Hematopoietic multipotent progenitor cell treated with erythropoietin and hydrocortisone succinate and interleukin-3 and kit ligand, for 17 days (in vitro differentiated cells): ENCODE measurements at regions not wholly inside any gene's neighbourhood (a gene's known extent, or its start where the extent isn't known, plus 50 kb on each side); places are given as distances from the start of the nearest gene placed in this dataset.
"Not testable (repeated sequence)": the region's sequence is repeated elsewhere in the genome, so short reads cannot be mapped to it uniquely, and the experiment has no call there.

Source experiments
- DNase-seq: peaks from one replicate; pipeline ENCODE4 v3.0.0-alpha.2; 2015; ENCODE audit warnings: low spot score

DNA sequence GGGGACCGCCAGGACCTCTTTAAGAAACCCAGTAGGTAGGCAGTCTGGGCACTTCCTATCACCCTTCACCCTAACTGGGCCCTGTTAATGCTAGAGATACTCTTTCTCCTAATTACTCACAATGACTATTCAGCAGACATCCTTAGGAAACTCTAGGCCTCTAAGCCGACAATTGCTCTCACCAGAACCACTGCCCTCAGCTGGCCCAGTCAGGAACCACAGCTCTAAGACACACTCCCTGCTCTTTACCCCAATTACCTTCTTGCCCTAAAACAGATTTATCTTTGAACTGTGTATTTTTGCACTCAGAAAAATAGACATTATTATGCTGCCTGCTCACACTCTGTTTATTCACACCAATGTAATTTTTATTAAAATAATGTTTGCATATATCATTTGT is 432.6 kb upstream of the SLC30A5 start:
- peak; percentile 51 for DNase-seq

DNA sequence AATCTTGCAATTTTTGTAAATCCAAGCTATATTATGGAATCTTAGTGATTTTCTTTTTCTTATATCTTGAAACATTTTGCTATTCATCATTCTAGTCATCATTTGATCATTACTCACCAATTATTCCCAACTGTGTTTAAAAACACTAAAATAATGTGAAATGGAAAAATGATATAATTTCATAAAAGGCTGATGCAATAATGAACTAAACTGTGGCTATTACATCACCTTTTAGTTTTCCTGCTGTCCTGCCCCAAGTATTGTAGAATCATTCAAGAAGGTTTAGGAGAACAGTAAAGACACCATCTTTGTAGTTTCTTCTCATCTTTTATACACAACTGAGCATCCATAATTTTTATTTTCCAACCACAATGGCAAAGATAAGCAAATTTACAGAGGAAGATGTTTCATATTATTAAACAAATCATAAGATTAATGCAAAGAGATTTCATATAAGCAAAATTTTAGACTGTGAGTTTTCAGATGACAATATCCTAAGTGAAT is 431.0 kb upstream of the SLC30A5 start:
- DNase-seq, result no peak

DNA sequence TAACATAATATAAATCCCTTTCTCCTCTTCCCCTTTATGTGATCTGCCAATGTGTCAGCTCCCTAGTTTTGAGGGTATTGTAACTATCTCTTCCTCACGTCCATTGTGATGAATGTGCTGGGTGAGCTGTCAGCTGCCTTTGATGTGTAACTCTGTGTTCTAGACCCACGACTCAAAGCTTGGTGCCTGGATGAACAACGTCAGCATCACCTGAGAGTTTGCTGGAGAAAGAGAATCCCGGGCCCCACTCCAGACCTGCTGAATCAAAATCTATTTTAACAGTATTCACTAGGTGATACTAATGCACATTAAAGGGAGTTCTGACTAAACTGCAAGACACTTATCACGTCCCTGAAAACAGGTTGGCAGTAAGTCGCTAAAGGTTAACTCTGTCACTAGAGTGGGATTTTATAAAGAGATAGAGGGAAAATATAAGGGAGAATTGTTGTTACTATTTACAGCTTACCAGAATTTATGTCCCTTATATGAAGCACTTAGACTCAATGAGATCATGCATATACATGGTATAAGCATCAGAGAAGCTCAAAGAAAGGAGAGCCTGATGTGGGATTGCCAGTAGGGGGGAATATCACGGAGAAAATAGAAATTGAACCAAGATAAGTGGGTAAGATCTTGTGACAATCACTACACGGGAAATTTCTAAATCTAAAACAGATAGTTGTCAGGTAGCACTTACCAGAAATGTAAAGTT is 423.8 kb upstream of the SLC30A5 start:
- DNase-seq, result no peak

DNA sequence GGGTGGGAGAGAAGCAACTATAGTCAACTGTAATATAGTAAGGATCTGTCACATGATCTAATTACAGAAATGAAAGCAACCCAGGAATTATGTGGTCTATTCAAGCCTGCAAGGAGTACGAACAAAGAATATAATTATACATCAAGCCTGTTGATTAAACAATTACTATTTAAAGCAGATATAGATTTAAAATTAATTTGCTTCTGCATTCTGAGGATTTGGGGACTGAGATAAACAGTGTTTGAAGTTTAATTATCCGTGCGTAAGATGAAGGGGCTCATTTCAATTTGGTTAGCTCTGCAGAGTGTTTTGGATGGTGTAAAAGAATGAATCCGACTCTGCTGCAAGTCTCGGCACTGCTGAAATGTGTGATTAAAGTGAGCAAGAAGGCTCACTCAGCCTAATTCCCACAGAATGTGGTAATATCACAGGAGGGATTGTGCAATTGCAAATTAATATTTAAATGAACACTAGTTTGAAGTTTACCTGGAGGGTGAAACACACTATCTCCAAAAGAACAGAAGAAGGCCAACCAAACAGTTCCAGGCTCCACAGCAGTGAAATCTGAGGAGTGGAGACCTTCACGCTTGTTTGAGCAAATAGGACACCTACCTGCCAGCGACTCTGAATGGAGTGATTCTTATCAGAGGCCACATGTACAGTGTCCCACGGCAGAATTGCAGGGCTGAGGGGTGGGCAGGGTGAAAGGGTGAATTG is 420.6 kb upstream of the SLC30A5 start:
- DNase-seq, result no peak

DNA sequence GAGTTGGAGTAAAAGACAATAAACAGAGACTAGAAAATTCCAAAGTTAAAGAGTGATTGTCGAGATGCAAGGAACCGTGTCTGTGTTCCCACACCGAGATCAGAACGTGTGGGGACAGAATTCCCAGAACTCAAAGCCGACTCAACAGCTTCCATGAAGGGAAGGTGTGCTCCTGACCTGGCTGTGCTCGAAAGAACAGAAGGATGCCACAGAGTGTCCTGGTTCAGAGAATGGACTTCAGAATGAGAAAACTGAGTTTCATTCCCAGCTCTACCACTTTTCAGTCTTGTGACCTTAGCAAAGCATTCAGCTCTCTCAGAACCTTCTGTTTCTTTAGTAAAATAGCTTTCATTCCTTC is 420.0 kb upstream of the SLC30A5 start:
- DNase-seq, result no peak

DNA sequence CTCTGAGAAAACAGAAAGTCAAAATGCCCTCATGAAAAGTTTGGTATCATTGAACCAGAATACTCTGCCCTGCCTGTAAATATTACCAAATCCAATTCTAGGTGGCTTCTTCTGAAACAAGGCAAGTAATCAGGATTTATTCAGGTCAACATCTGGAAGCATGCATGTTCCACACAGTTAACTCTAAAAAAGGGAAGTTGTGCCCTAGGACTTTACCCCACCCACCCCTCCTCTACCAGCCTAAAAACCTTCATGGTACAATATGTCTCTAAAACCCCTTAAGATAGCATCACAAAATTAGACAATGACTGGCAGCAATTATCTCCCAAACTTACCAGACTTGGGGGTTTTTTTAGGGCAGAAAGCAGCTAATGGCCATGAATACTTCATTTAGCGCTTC is 414.8 kb upstream of the SLC30A5 start:
- no peak for DNase-seq

DNA sequence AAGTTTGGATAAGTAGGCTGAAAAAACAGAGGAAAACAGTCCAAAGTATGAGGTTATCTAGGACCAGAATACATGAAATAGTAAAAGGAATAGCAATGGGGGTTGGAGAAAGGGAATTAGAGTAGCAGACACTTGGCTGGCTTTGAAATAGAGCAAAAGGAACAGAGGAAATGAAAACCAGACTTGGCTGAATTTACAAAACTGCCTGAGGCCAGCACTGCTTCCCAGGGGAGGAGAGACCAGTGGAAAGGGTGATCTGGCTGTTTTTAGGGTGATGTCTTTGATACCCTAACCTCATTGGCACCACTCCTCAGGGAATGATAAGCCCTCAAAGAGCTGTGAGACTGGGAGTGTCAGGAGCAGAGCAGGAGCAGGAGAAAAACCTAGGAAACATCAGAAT is 413.4 kb upstream of the SLC30A5 start:
- DNase-seq, result no peak

DNA sequence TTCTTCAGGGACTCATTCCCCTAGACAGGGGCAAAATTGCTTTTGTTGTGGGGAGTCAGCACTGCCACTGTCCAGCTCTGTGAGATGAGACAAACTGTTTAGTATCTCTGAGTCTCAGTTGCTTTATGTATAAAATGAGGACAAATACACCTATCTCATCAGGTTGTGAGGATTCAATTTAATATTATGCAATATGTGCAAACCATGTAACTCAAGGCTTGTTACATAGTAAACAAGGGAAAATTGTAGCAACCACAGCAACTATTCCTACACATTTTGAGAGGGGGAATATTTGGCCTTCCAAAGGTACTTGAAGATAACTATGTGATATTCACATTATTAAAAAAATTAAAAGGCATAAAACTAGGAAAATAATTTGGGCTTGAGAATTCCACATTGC is 411.9 kb upstream of the SLC30A5 start:
- no peak for DNase-seq

DNA sequence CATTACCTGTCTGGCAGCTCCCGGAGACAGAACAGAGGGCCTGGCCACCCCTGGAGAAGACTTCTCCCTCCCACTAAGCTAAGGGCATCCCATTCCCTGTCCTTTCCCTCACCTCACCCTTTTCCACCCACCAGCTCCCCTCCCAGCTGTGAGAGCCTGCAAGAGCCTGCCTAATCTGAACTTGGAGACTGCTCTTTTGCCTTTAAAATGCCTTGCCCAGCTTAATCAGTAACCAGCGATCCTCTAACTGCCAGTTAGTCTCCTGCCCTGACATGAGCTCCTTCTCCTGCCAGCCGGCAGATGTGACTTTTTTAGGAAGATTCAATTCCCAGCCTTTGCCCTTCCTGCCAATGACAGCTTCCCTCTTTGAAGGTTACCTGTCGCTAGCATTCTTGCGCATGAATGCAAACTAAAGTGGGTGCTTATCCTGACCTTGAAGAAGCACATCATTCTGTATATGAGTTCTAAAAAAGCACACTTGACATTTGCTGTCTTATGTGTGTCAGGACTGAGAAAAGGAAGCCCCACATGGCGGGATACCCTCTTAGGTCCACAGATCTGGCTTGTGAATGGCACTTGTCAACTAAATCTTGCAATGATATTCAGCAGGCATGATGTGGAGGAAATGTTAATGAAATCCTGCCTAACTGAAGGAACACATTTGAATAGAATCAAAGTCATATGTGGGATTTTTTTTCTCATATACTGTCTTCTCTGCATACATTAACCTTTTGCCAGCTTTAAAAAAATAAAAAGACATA is 411.2 kb upstream of the SLC30A5 start:
- DNase-seq, result no peak

DNA sequence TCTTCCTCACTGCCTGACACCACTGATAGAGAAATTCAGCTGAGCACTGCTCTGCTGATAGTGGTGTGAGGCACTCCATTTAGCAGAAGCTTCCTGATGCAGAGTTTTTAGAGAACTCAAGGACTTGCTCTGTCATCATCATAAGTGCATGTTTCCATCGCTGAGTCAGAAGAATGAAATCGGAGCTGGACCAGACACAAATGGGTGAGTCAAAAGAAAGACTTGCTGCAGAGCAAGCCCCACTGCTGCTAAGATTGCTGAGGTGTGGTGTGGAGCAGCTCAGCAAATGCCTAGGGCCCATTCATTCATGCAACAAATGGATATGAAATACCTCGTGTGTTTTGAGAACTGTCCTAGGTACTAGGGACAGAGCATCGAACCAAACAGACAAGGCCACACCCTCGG is 410.2 kb upstream of the SLC30A5 start:
- DNase-seq, result no peak

DNA sequence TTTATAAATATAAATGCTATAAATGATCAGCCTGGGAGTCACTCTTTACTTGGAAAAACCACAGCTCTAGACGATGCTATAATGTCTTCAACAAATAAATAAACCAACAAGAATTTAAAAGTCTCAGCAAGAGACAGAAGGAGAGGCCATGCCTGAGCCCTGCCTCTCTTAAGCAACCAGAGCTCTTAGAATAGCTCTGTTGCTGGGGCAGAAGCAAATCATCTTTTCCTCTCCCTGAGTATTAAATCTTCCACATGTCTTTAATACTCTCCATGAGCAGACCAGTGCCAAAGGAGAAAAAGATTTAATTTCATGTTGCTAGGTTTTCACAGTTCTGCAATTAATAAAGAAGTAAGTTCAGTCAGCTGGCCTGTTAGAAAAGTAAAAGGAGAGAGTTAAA is 408.0 kb upstream of the SLC30A5 start:
- no peak for DNase-seq

DNA sequence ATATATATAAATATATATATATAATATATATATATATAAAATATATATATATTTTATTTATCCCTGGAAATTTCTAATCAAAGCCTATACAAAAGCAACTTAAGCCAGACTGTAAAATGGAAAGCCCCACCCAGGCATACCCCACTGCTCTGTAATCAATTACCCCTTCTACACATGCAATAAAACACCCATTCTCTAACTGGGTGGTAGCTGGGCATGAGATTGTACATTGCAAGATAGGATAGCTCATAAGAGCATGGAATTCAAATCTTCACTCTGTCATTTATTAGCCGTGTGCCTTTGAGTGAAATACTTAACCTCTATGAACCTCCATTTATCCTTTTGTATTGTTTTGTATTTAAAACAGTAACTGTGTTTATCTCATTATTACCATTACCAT is 405.3 kb upstream of the SLC30A5 start:
- DNase-seq, result no peak

DNA sequence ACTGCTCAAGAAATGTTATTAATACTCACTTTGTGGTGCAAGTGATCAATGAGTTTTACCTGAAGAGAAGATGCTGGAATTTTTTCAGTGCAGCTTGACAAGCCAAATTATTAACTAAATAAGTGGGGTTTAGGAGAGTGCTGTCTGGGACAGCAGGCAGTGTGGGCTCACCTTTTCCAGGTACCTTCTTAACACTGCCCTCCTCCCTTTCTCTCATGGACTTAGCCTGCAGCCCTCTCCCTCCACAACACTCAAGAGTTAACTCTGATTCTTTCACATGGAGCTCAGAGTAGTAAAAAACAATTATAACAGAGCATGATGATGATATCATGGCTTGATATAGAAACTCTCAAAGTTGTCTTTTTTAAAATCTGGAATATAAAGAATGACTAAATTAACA is 404.8 kb upstream of the SLC30A5 start:
- no peak for DNase-seq

DNA sequence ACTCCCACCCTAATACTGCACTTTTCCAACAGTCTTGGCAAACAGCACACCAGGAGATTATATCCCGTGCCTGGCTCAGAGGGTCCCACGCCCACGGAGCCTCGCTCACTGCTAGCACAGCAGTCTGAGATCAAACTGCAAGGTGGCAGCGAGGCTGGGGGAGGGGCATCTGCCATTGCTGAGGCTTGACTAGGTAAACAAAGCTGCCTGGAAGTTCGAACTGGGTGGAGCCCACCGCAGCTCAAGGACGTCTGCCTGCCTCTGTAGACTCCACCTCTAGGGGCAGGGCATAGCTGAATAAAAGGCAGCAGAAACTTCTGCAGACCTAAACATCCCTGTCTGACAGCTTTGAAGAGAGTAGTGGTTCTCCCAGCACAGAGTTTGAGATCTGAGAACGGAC is 401.9 kb upstream of the SLC30A5 start:
- not testable (repeated sequence) for DNase-seq

DNA sequence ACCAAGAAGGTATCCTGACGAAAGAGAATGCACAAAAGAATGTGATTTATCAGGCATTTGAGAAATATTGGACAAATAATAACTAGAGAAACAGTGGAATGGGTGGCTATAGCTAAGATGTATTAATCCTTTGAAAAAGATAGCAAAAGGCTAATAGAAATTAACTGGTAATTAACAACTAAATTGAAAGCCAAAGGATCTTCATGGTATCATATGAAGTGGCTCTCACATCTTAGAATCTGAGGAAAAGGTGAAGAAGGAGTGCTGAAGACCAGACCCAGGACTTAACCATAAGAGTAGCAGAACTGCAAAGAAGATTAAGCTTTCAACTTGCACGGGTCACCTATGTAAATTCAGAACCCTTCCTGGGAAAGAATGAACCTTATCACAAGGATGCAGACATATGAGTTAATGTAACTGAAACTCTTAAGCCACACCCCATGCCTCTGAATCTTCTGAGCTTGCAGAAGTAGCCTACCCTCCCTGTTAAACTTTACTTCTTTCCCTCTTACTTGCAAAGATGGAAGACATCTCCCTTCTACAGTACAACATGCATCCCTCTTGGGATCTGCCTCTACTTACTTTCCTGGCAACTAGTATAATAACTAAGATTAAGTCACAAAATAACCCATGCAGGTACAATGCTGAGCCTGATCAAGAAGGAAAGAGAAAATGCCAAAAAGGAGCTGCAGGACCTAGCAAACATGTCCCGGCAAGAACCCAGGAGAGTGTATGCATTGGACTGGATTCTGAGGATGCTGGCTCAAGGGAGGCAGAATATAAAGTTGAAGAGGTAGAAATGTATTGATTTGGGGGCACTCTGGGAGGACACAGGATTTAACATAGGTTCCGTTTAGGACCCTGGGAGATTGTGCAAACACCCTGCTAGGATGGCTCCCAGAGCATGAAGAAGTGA is 395.5 kb upstream of the SLC30A5 start:
- DNase-seq, result peak; percentile 15

DNA sequence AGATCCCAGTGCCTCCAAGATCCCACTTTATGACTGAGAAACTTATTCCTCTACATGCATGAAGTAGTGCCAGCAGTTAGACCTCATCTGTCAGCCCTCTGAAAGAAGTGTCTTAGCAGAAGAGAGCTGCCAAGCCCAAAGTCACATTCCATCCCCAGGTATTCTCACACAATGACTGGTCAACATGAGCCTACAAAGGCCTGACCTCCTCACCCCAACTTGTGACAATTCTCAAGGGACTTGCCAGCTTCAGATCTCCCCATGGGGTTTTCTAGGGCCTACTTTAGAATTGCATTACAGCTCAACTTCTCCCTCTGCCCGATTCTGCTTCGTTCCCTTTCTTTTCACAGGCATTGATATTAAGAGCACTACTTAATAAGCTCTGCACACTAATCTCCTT is 393.8 kb upstream of the SLC30A5 start:
- DNase-seq, result no peak

DNA sequence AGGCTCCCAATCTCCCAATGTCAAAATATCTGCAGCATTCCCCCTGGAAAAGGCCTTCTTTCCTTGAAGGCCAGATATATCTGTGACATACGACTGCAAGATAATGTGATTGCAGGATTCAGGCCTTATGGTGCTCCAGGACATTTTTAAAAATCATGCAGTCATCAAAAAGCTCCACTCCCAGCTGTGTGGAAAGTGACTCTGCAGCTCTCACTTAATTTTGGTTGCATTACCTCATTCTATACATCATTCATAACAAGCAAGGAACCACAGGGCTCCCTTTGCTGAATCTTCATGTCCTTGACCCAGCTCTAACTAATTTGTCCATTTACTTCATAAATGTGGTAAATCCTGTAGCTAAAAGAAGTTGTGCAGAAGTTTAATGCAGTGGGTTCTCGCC is 386.2 kb upstream of the SLC30A5 start:
- no peak for DNase-seq

DNA sequence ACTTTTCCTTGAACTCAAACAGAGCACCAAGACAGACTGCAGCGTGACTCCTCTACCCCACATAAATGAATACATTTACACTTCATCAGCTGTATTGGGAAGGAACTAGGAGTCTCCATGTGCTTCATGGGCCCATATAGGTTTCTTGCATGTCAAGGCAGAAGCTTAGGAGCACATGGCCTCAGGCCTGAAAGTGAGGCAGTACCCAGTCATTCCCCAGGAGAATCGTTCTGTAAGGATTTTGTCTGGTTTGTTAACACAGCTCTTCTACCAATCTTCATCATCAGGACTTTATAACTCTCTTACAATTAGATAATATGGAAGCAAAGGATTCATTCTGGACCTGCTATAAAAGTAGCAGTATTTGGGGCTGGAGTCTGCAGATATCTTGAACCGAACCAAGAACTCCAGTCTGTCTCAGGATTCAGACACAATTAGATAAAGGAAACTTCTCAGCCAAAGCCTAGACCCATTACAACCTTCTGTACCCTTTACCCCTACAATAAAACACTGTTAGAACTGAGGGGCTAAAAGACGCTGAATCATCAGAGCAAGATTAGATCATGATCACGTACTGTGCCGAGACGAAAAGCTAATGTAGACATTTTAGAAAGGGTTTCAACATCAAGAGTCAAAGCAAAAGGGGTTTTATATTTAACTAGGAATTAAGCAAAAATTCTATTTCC is 385.5 kb upstream of the SLC30A5 start:
- DNase-seq, result no peak

DNA sequence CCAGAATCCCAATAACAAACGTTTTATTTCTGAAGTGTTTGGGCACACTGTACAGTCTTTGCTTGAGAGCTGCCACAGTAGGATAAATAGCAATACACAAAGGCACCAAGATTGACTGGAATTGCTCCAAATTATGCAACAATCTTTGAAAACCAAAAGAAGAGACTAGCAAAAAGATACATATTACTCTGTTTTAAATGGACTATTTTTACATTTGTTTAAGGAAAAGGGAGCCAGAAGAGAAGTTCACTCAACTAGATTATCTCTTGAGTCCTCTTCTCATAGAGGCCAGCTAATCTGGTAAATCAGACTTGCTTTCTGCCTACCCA is 385.0 kb upstream of the SLC30A5 start:
- no peak for DNase-seq

DNA sequence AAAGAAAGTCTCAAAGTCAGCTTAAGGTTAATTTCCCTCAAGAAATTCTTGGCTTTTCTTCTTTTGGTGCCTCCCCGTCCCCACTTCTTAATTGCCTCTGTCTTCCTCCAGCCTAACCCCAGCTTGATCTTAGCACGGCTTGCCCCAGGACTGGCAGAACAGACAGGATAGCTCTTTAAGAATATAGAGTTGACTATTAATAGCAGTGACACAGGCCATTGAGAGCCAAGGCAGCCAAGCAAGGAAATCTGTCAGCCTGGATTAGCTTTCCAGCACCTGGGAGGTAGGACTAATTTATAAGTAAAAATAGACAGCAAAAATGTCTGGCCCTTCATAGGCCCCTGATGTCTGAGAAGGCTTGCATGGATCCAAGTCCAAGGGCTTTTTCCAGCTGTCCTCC is 384.6 kb upstream of the SLC30A5 start:
- DNase-seq, result no peak

DNA sequence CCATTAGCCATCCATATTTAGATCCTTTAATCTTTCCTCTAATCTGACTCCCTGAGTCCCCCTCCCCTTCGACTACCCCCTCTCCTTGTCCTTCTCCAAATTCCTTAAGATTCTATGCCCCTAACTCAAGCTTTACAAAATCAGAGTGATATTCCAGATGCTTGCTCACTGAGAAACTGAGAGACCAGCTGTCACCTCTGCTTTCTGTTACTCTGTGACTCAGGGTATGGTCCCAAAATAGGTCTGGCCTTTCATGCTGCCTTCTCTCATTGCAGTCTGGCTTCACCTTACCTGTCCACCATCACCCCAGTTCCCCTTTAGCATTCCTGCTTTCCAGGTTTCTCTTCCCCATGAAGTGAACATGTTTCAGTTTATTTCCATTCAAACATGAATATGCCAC is 383.3 kb upstream of the SLC30A5 start:
- DNase-seq, result no peak
